ENCODE measurements at regions not wholly inside any gene's neighbourhood (a gene's known extent, or its start where the extent isn't known, plus 50 kb on each side); places are given as distances from the start of the nearest gene placed in this dataset.
"Not testable (repeated sequence)": the region's sequence is repeated elsewhere in the genome, so short reads cannot be mapped to it uniquely, and the experiment has no call there.

- no peak for DNase-seq (ENCODE audit: low spot score)
Observed at GRCh38 chr6:118719351-118720124, 68.1 kb upstream of the CEP85L start.

- DNase-seq (ENCODE audit: low spot score) = no peak
Observed at GRCh38 chr6:118718903-118719302, 67.5 kb upstream of the CEP85L start.

GRCh38 chr6:118718297-118718696 is 66.9 kb upstream of the CEP85L start:
- DNase-seq (ENCODE audit: low spot score) = no peak

GRCh38 chr6:118717106-118717505 is 65.7 kb upstream of the CEP85L start:
- DNase-seq (ENCODE audit: low spot score) = no peak

- not testable (repeated sequence) for DNase-seq (ENCODE audit: low spot score)
Observed at GRCh38 chr6:118715907-118716306, 64.5 kb upstream of the CEP85L start.

GRCh38 chr6:118715376-118715775 is 64.0 kb upstream of the CEP85L start:
- no peak for DNase-seq (ENCODE audit: low spot score)

- no peak for DNase-seq (ENCODE audit: low spot score)
Observed at GRCh38 chr6:118714756-118715155, 63.4 kb upstream of the CEP85L start.

GRCh38 chr6:118712969-118713368 is 61.6 kb upstream of the CEP85L start:
- peak; percentile 75 for DNase-seq (ENCODE audit: low spot score)

GRCh38 chr6:118710616-118711015 is 59.2 kb upstream of the CEP85L start:
- no peak for DNase-seq (ENCODE audit: low spot score)

- peak; percentile 27 for DNase-seq (ENCODE audit: low spot score)
Observed at GRCh38 chr6:118709859-118710350, 58.5 kb upstream of the CEP85L start.

GRCh38 chr6:118708744-118709143 is 57.4 kb upstream of the CEP85L start:
- DNase-seq (ENCODE audit: low spot score) = peak; percentile 26

GRCh38 chr6:118708055-118708454 is 56.7 kb upstream of the CEP85L start:
- DNase-seq (ENCODE audit: low spot score) = no peak

GRCh38 chr6:118706702-118707101 is 55.3 kb upstream of the CEP85L start:
- DNase-seq (ENCODE audit: low spot score) = no peak

GRCh38 chr6:118705544-118706491 is 54.4 kb upstream of the CEP85L start:
- DNase-seq (ENCODE audit: low spot score) = peak; percentile 77

GRCh38 chr6:118704915-118705314 is 53.5 kb upstream of the CEP85L start:
- no peak for DNase-seq (ENCODE audit: low spot score)

GRCh38 chr6:118701260-118701659 is 49.9 kb upstream of the CEP85L start:
- DNase-seq (ENCODE audit: low spot score) = not testable (repeated sequence)

Data from GM03348 (cell line).